Epithelial cell of esophagus (primary cell): ENCODE measurements at regions not wholly inside any gene's neighbourhood (a gene's known extent, or its start where the extent isn't known, plus 50 kb on each side); places are given as distances from the start of the nearest gene placed in this dataset.

Source experiments
- DNase-seq: peaks from one replicate; pipeline ENCODE4 v3.0.0; 2010; ENCODE audit warnings: low read depth
- H3K4me3 ChIP-seq: 2 replicates; pipeline ENCODE4 v1.5.1; 2011; ENCODE audit warnings: mild to moderate bottlenecking, low read length, control low read depth
- TF ChIP-seq, protein P1 (sequence below): IDR thresholded peaks from 2 replicates; pipeline ENCODE4 v1.5.1; 2011; ENCODE audit warnings: low read depth, mild to moderate bottlenecking, low read length, control low read depth, inconsistent platforms; ENCODE audit not compliant: insufficient read depth; ENCODE audit errors: missing control alignments

DNA sequence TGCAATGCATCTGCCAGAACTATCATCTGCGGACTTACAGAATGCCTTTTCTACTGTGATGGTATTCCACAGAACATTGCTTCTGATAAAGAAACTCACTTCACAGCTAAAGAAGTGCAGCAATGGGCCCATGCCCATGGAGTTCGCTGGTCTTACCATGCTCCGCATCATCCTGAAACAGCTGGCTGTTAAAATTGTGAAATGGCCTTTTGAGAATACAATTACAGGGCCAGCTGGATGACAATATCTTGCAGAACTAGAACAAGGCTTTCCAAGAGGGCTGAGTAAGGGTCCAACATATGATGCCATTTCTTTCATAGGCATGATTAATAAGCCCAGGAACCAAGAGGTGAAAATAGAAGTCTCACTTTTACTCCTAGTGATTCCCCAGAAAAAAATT is 104.1 kb upstream of the ADCY1 start:
- no peak for DNase-seq
- no peak overlapping the region for H3K4me3 ChIP-seq
- TF ChIP-seq, protein P1, sequence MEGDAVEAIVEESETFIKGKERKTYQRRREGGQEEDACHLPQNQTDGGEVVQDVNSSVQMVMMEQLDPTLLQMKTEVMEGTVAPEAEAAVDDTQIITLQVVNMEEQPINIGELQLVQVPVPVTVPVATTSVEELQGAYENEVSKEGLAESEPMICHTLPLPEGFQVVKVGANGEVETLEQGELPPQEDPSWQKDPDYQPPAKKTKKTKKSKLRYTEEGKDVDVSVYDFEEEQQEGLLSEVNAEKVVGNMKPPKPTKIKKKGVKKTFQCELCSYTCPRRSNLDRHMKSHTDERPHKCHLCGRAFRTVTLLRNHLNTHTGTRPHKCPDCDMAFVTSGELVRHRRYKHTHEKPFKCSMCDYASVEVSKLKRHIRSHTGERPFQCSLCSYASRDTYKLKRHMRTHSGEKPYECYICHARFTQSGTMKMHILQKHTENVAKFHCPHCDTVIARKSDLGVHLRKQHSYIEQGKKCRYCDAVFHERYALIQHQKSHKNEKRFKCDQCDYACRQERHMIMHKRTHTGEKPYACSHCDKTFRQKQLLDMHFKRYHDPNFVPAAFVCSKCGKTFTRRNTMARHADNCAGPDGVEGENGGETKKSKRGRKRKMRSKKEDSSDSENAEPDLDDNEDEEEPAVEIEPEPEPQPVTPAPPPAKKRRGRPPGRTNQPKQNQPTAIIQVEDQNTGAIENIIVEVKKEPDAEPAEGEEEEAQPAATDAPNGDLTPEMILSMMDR: no peak

DNA sequence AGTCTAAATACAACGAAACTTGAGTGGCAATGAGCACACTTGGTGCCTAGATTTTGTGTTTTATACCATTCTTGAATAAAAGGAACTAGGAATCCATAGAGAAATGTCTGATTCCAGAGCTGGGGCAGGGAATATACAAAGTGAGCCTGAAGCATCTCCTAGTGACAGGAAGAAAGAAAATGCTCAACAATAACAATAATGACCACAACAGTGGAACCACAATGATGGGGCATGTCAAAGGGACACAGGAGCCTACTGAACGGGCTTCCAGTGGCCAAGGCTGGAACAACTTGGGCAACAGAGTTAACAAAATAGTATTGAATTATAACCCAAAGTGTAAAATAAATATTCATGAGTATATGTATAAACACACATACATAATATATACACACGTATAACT is 94.4 kb upstream of the ADCY1 start:
- H3K4me3 ChIP-seq: no peak overlapping the region
- no peak for DNase-seq
- TF ChIP-seq, protein P1: no peak

DNA sequence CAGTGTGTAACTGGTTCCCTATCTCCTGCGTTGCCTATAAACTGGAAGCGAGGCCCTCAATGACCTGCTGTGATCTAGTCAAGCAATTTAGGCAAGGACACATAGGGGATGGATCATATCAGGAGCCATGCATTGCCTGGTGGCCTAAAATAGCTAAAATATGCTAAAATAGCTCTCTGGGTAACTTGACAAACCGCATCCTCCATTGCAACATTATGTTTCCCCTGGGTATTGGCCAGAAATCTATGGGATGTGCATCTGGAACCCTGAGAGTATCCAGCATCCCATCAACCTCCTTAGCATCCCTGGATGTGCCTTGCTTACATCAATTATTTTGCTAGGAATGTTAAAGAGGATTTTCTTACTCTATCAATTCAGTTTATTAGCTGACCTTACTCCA is 91.7 kb upstream of the ADCY1 start:
- TF ChIP-seq, protein P1: no peak
- H3K4me3 ChIP-seq: no peak overlapping the region
- no peak for DNase-seq

DNA sequence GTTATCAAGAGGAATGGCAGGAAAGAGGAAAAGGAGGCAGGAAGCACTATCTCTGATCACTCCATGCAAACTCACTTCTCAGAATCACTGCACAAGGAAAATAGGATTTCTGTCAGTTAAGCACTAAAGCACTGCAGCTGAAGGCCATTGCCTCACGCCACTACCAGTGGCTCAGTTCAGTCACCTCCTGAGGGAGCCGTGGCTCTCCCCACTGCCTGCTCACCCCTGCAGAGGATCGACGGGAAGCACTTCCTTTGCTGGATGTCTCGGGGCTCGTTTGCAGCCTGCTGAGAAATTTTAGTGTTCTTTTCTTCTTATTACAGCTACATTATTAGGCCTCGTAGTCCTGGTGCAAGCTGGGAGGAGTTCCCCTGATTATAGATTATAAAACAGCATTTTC is 90.1 kb upstream of the ADCY1 start:
- TF ChIP-seq, protein P1: no peak
- no peak for DNase-seq
- no peak overlapping the region for H3K4me3 ChIP-seq

DNA sequence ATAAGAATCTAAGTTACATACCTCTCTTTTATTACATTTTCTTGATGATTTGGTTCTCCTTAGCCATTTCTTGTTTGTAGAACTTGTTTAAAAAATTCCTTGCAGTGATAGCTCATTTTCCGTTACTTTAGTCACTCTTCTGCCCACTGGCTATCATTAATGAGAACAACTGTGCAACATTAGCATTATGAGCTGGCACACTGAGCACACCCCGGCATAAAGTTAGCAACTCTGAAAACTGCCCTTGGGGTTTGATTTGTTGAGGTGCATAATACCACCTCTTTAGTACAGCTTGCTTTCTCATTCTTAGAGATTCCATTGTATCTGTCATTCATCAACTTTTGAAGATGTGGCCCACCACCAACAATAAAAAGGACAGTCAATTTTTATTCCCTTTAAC is 87.6 kb upstream of the ADCY1 start:
- no peak for DNase-seq
- TF ChIP-seq, protein P1: no peak
- H3K4me3 ChIP-seq: no peak overlapping the region

DNA sequence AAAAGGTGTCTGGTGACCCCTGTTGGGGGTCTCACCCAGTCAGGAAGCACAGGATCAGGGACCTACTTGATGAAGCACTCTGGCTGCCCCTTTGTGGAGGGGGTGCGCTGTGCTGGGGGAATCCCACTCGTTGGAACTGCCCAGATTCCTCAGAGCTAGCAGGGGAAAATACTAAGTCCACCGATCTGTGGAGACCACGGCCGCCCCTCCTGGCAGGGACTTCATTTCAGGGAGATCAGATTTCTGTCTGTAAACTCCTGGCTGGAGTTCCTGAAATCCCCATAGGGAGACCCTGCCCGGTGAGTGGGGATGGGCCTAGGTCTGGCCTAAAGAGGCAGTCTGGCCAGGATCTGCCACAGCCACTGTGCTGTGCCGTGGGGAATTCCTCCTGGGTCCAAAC is 79.3 kb upstream of the ADCY1 start:
- H3K4me3 ChIP-seq: no peak overlapping the region
- DNase-seq: no peak
- TF ChIP-seq, protein P1: no peak

DNA sequence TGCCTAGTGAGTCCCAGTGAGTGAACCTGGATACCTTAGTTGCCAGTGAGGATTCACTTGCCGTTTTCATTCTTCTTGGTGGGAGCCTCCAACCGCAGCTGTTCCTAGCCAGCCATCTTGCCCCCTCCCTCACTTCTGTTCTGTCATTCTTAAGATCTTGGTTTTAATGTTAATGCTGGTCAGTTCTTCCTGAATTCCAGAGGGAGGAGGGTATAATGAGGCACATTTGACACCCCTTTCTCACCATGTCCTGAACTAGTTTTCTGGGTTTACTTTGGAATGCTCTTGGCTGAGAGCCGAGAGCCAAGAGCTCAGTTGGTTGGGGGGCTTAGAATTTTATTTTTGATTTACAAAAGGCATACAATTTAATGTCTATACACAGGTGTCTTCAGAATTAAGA is 78.5 kb upstream of the ADCY1 start:
- TF ChIP-seq, protein P1: no peak
- H3K4me3 ChIP-seq: no peak overlapping the region
- no peak for DNase-seq
